ENCODE measurements at regions not wholly inside any gene's neighbourhood (a gene's known extent, or its start where the extent isn't known, plus 50 kb on each side); places are given as distances from the start of the nearest gene placed in this dataset.
"Not testable (repeated sequence)": the region's sequence is repeated elsewhere in the genome, so short reads cannot be mapped to it uniquely, and the experiment has no call there.

GRCh38 chr5:33110496-33110895 is 330.3 kb upstream of the TARS1 start:
- not testable (repeated sequence) for H2AFZ ChIP-seq (ENCODE audit: low read depth, low read length); BruUV-seq (replicated peaks)

GRCh38 chr5:33114361-33114760 is 326.4 kb upstream of the TARS1 start:
- H2AFZ ChIP-seq (ENCODE audit: low read depth, low read length): no peak overlapping the region
- H4K20me1 ChIP-seq (replicated peaks; ENCODE audit: control insufficient read depth, extremely low read depth, insufficient read depth, low read length): no peaks in the 10 kb centered on the region
- no peak for FAIRE-seq
- no peak for DNase-seq (ENCODE audit: low read depth, low spot score)
- no peaks in the 10 kb centered on the region for H3K27me3 ChIP-seq (ENCODE audit: control insufficient read depth in 2 of 2, insufficient read depth in 2 of 2, low read length in 2 of 2)
- CTCF ChIA-PET: no interaction called here
- no TSS peak for BruUV-seq (replicated peaks)
- H3K4me3 ChIP-seq (replicated peaks in 1 of 3; ENCODE audit: insufficient read depth in 1 of 3, low read depth in 1 of 3, low read length in 3 of 3): no peak overlapping the region
- no peak overlapping the region for H3K4me2 ChIP-seq (ENCODE audit: insufficient read depth, low read length)
- H3K79me2 ChIP-seq (ENCODE audit: control insufficient read depth, insufficient read depth, low read length): no peaks in the 10 kb centered on the region
- no peaks in the 10 kb centered on the region for H3K36me3 ChIP-seq (ENCODE audit: control insufficient read depth in 2 of 2, extremely low read depth in 1 of 2, insufficient read depth in 2 of 2, low read length in 2 of 2)
- dilution Hi-C loops (cut with MboI; ENCODE audit: extremely low pct_ligation_motif_present, low sequenced_read_pairs) (no loop called here), intact Hi-C loops (cut with micrococcal nuclease) (no loop called here)
- H3K9me3 ChIP-seq (replicated peaks; ENCODE audit: control insufficient read depth, insufficient read depth, low read length): no peaks in the 10 kb centered on the region
- H3K4me1 ChIP-seq (ENCODE audit: control insufficient read depth, extremely low read depth, insufficient read depth, low read length): no peaks in the 10 kb centered on the region
- POLR2A ChIA-PET: no interaction called here
- H3K27ac ChIP-seq (ENCODE audit: insufficient read depth, low read depth, low read length): no peak overlapping the region
- no peaks in the 10 kb centered on the region for H3K9me1 ChIP-seq (replicated peaks; ENCODE audit: control insufficient read depth, extremely low read depth, insufficient read depth, low read length)
- no peak for TF ChIP-seq MYC (IDR thresholded peaks at IDR 0.05; ENCODE audit: low read depth, low read length)
- TF ChIP-seq EZH2 (IDR thresholded peaks at IDR 0.05; ENCODE audit: borderline replicate concordance, low read depth, low read length, severe bottlenecking): no peak
- TF ChIP-seq JUN (IDR thresholded peaks at IDR 0.05; ENCODE audit: borderline replicate concordance, insufficient read depth, insufficient read length, low read depth): no peak
- TF ChIP-seq, protein P1, sequence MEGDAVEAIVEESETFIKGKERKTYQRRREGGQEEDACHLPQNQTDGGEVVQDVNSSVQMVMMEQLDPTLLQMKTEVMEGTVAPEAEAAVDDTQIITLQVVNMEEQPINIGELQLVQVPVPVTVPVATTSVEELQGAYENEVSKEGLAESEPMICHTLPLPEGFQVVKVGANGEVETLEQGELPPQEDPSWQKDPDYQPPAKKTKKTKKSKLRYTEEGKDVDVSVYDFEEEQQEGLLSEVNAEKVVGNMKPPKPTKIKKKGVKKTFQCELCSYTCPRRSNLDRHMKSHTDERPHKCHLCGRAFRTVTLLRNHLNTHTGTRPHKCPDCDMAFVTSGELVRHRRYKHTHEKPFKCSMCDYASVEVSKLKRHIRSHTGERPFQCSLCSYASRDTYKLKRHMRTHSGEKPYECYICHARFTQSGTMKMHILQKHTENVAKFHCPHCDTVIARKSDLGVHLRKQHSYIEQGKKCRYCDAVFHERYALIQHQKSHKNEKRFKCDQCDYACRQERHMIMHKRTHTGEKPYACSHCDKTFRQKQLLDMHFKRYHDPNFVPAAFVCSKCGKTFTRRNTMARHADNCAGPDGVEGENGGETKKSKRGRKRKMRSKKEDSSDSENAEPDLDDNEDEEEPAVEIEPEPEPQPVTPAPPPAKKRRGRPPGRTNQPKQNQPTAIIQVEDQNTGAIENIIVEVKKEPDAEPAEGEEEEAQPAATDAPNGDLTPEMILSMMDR (IDR thresholded peaks at IDR 0.05; ENCODE audit: extremely low read depth in 1 of 2, insufficient read depth in 1 of 2, low read depth in 1 of 2, low read length in 2 of 2): no peak
- TF ChIP-seq, protein P2, sequence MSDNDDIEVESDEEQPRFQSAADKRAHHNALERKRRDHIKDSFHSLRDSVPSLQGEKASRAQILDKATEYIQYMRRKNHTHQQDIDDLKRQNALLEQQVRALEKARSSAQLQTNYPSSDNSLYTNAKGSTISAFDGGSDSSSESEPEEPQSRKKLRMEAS (IDR thresholded peaks at IDR 0.05; ENCODE audit: insufficient read depth, insufficient read length): no peak
- no peak for TF ChIP-seq FOS (IDR thresholded peaks at IDR 0.05; ENCODE audit: borderline replicate concordance, insufficient read depth, low read length)
- no peak for TF ChIP-seq GATA2 (IDR thresholded peaks at IDR 0.05; ENCODE audit: insufficient read depth, insufficient read length, low read depth, low read length)
- no peak for TF ChIP-seq POLR2A (IDR thresholded peaks at IDR 0.05; ENCODE audit: low read depth, low read length)
- no peak for TF ChIP-seq POLR2AphosphoS5 (IDR thresholded peaks at IDR 0.05; ENCODE audit: insufficient read depth, low read depth, low read length)
- no peak overlapping the region for H3K9ac ChIP-seq (replicated peaks; ENCODE audit: extremely low read depth, insufficient read depth, low read length)

More at GRCh38 chr5:33110496-33110895, 330.3 kb upstream of the TARS1 start:
- H3K9me3 ChIP-seq (replicated peaks; ENCODE audit: control insufficient read depth, insufficient read depth, low read length); H3K9me1 ChIP-seq (replicated peaks; ENCODE audit: control insufficient read depth, extremely low read depth, insufficient read depth, low read length); H4K20me1 ChIP-seq (replicated peaks; ENCODE audit: control insufficient read depth, extremely low read depth, insufficient read depth, low read length); H3K36me3 ChIP-seq (ENCODE audit: control insufficient read depth in 2 of 2, extremely low read depth in 1 of 2, insufficient read depth in 2 of 2, low read length in 2 of 2); H3K79me2 ChIP-seq (ENCODE audit: control insufficient read depth, insufficient read depth, low read length); H3K4me3 ChIP-seq (replicated peaks in 1 of 3; ENCODE audit: insufficient read depth in 1 of 3, low read depth in 1 of 3, low read length in 3 of 3); H3K4me2 ChIP-seq (ENCODE audit: insufficient read depth, low read length); H3K27me3 ChIP-seq (ENCODE audit: control insufficient read depth in 2 of 2, insufficient read depth in 2 of 2, low read length in 2 of 2); H3K9ac ChIP-seq (replicated peaks; ENCODE audit: extremely low read depth, insufficient read depth, low read length); H3K4me1 ChIP-seq (ENCODE audit: control insufficient read depth, extremely low read depth, insufficient read depth, low read length); intact Hi-C loops (cut with micrococcal nuclease); POLR2A ChIA-PET; dilution Hi-C loops (cut with MboI; ENCODE audit: extremely low pct_ligation_motif_present, low sequenced_read_pairs): not testable (repeated sequence)
- DNase-seq (ENCODE audit: low read depth, low spot score) (peak; percentile 59), FAIRE-seq (peak; percentile 28)
- TF ChIP-seq GATA2 (IDR thresholded peaks at IDR 0.05; ENCODE audit: insufficient read depth, insufficient read length, low read depth, low read length) (peak; percentile 36), FOS (IDR thresholded peaks at IDR 0.05; ENCODE audit: borderline replicate concordance, insufficient read depth, low read length) (peak; percentile 25)
- H3K27ac ChIP-seq (ENCODE audit: insufficient read depth, low read depth, low read length): peak overlapping the region; percentile 7
- CTCF ChIA-PET: interaction anchor here (1.0 kb wide), 1 partner anchor 15 kb away, joined by 3 read pairs; no protein-coding TSS in a partner anchor

All from endothelial cell of umbilical vein (primary cell).